Esophagus muscularis mucosa (tissue), 4 donors: ENCODE measurements at regions not wholly inside any gene's neighbourhood (a gene's known extent, or its start where the extent isn't known, plus 50 kb on each side); places are given as distances from the start of the nearest gene placed in this dataset.
A peak's percentile ranks its signal among the peaks of the same experiment; 100 is the strongest.

ENCODE experiments used
- DNase-seq: peaks from one replicate; pipeline ENCODE4 v3.0.0-alpha.2; 2017; ENCODE audit errors: extremely low spot score
- H3K27ac ChIP-seq, 4 donors: fragments of 200-600 bp; sonication (generic); replicated peaks in 1 of 4; 1 replicate in 3 of 4; 2 replicates in 1 of 4; pipeline ENCODE4 v1.5.1; 2016 to 2019; ENCODE audit warnings: mild to moderate bottlenecking in 1 of 4
- H3K27me3 ChIP-seq, 4 donors: fragments of 200-600 bp; sonication (generic); one replicate each; pipeline versions ENCODE4 v1.5.1 to v1.6.0; 2016 to 2019
- H3K36me3 ChIP-seq, 4 donors: fragments of 200-600 bp; sonication (generic); one replicate each; pipeline ENCODE4 v1.5.1; 2016 to 2019
- H3K4me1 ChIP-seq, 4 donors: fragments of 200-600 bp; sonication (generic); one replicate each; pipeline ENCODE4 v1.5.1; 2016 to 2019
- H3K4me3 ChIP-seq, 4 donors: fragments of 200-600 bp; sonication (generic); 1 replicate in 2 of 4; 2 replicates in 2 of 4; pipeline ENCODE4 v1.5.1; 2016 to 2019; ENCODE audit warnings: mild to moderate bottlenecking in 4 of 4, moderate library complexity in 1 of 4
- H3K9me3 ChIP-seq, 4 donors: fragments of 200-600 bp; sonication (generic); 1 replicate in 3 of 4; 2 replicates in 1 of 4; pipeline ENCODE4 v1.5.1; 2016 to 2019
- EP300 ChIP-seq: sonication (generic); formaldehyde crosslinking; IDR thresholded peaks from one replicate; pipeline ENCODE4 v1.6.1; 2017; ENCODE audit warnings: antibody characterized with exemption
- POLR2A ChIP-seq: fragments of 450-650 bp; IDR thresholded peaks from one replicate; pipeline ENCODE4 v1.6.1; 2017; ENCODE audit warnings: antibody characterized with exemption, moderate library complexity, mild to moderate bottlenecking, low read depth
- POLR2AphosphoS5 ChIP-seq, 2 donors: sonication (generic); formaldehyde crosslinking; IDR thresholded peaks; one replicate each; pipeline ENCODE4 v1.6.1; 2017; ENCODE audit warnings: antibody characterized with exemption in 2 of 2
- WGBS: methylation state at CpG from one replicate; pipeline ENCODE4 v1.1.5; 2018; 5-methylcytosine and 5-hydroxymethylcytosine counted together
- intact Hi-C: fragments of 100-400 bp; cut with DNase I; formaldehyde crosslinking; loops from one replicate; pipeline ENCODE4 v1.15.1; 2023
- TF ChIP-seq, protein P1 (sequence below), 3 experiments: fragments of 200-600 bp in 2 of 3; fragments of 450-650 bp in 1 of 3; sonication (generic) in 2 of 3; IDR thresholded peaks; one replicate each; pipeline ENCODE4 v1.5.1; 2017 to 2019; ENCODE audit warnings: antibody characterized with exemption in 3 of 3, mild to moderate bottlenecking in 2 of 3, moderate library complexity in 1 of 3

- Histone ChIP-seq H3K4me3 (no peak overlapping the region), H3K9me3 (no peaks in the 10 kb centered on the region), H3K36me3 (no peaks in the 10 kb centered on the region), H3K27me3 (no peaks in the 10 kb centered on the region), H3K27ac (no peak overlapping the region), H3K4me1 (no peaks in the 10 kb centered on the region)
- TF ChIP-seq, protein P1, sequence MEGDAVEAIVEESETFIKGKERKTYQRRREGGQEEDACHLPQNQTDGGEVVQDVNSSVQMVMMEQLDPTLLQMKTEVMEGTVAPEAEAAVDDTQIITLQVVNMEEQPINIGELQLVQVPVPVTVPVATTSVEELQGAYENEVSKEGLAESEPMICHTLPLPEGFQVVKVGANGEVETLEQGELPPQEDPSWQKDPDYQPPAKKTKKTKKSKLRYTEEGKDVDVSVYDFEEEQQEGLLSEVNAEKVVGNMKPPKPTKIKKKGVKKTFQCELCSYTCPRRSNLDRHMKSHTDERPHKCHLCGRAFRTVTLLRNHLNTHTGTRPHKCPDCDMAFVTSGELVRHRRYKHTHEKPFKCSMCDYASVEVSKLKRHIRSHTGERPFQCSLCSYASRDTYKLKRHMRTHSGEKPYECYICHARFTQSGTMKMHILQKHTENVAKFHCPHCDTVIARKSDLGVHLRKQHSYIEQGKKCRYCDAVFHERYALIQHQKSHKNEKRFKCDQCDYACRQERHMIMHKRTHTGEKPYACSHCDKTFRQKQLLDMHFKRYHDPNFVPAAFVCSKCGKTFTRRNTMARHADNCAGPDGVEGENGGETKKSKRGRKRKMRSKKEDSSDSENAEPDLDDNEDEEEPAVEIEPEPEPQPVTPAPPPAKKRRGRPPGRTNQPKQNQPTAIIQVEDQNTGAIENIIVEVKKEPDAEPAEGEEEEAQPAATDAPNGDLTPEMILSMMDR (IDR thresholded peaks at IDR 0.05): no peak
- DNase-seq: no peak
- intact Hi-C loops: no loop called here
- WGBS: 74% methylated on average over 2 of the region's 2 CpGs
Measured at GRCh38 chrX:112947981-112948615, 107.5 kb upstream of the AMOT start.

- intact Hi-C loops: no loop called here
- TF ChIP-seq POLR2A: no peak
- TF ChIP-seq EP300: no peak
- TF ChIP-seq, protein P1 (IDR thresholded peaks at IDR 0.05): no peak
- no peak for TF ChIP-seq POLR2AphosphoS5 (IDR thresholded peaks at IDR 0.05)
Measured at GRCh38 chrX:112946227-112946626, 105.6 kb upstream of the AMOT start.

DNA sequence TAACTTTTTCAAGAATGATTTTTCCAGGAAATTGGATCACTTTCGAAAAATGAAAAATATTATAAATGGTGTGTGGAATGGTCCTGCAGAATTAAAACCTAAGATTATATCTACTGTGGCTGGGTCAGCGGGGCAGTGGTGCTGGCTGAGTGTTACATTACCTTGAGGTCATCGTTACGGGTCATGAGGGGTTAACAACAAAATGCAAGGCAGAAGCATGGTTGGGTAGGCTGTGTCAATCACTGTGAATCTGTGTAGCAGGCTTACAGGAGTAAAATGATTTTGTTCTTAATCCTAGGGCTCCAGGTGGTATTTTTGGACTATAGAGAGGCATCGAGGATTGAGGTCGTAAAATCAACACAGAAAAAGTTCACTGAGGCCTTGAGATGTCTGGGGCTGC is 105.2 kb upstream of the AMOT start:
- Histone ChIP-seq H3K36me3 (no peaks in the 10 kb centered on the region), H3K27ac (no peak overlapping the region), H3K4me3 (no peak overlapping the region), H3K4me1 (peaks cover 0 to 5% (median 1%) of the 10 kb centered on the region in 4 donors), H3K9me3 (no peaks in the 10 kb centered on the region), H3K27me3 (no peaks in the 10 kb centered on the region)
- DNase-seq: no peak
- TF ChIP-seq POLR2A: no peak
- no peak for TF ChIP-seq EP300
- no peak for TF ChIP-seq POLR2AphosphoS5 (IDR thresholded peaks at IDR 0.05)
- TF ChIP-seq, protein P1 (IDR thresholded peaks at IDR 0.05): no peak
- intact Hi-C loops: no loop called here
- 81% methylated on average over 6 of the region's 6 CpGs for WGBS

More at GRCh38 chrX:112946227-112946626, 105.6 kb upstream of the AMOT start:
- 67% methylated on average over 1 of the region's 1 CpG for WGBS
- Histone ChIP-seq H3K27ac (no peak overlapping the region), H3K27me3 (no peaks in the 10 kb centered on the region), H3K4me3 (no peak overlapping the region), H3K36me3 (no peaks in the 10 kb centered on the region), H3K9me3 (no peaks in the 10 kb centered on the region), H3K4me1 (peaks cover 0 to 1% (median 0%) of the 10 kb centered on the region in 4 donors)
- DNase-seq: no peak

GRCh38 chrX:112941209-112941837 is 100.7 kb upstream of the AMOT start:
- Histone ChIP-seq H3K27ac (no peak overlapping the region), H3K27me3 (no peaks in the 10 kb centered on the region), H3K4me1 (peaks cover 0 to 7% (median 2%) of the 10 kb centered on the region in 4 donors), H3K36me3 (no peaks in the 10 kb centered on the region), H3K9me3 (no peaks in the 10 kb centered on the region), H3K4me3 (peak overlapping the region in 1 of 4 donors; percentile 12)
- WGBS: 47% methylated on average over 6 of the region's 6 CpGs
- DNase-seq: no peak
- intact Hi-C loops: no loop called here
- TF ChIP-seq, protein P1 (IDR thresholded peaks at IDR 0.05): no peak
- TF ChIP-seq EP300 (no peak), POLR2A (no peak)

- no peaks in the 10 kb centered on the region for H3K4me1 ChIP-seq
- no peak overlapping the region for H3K27ac ChIP-seq
- intact Hi-C loops: no loop called here
- DNase-seq: no peak
- no peak overlapping the region for H3K4me3 ChIP-seq
- TF ChIP-seq POLR2A (no peak), EP300 (no peak), POLR2AphosphoS5 (IDR thresholded peaks at IDR 0.05) (no peak)
- TF ChIP-seq, protein P1 (IDR thresholded peaks at IDR 0.05): no peak
- no peaks in the 10 kb centered on the region for H3K36me3 ChIP-seq
- no peaks in the 10 kb centered on the region for H3K27me3 ChIP-seq
- no peaks in the 10 kb centered on the region for H3K9me3 ChIP-seq
- WGBS: 50% methylated on average over 1 of the region's 1 CpG
Measured at GRCh38 chrX:112935029-112935428, 94.4 kb upstream of the AMOT start.
